ENCODE measurements at regions not wholly inside any gene's neighbourhood (a gene's known extent, or its start where the extent isn't known, plus 50 kb on each side); places are given as distances from the start of the nearest gene placed in this dataset.

DNA sequence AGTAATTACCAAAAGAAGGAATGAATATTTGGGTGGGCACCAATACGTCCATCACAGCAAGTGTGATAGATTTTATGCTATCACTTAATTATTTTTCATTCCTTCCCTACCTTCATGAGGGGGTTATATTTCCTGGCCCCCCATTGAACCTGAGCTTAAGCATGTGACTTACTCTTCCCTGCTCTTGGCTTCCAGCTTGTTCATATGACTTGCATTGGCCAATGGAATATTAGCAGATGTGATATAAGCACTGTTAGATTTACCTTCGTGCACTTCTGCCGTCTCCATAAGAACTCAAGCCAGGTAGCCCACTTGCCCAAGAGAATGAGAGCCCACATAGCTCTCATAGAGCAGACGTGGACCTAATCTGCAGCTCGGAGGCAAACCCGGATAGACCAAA is 99.1 kb upstream of the SMARCA2 start (continued):
- TF ChIP-seq, protein P1, sequence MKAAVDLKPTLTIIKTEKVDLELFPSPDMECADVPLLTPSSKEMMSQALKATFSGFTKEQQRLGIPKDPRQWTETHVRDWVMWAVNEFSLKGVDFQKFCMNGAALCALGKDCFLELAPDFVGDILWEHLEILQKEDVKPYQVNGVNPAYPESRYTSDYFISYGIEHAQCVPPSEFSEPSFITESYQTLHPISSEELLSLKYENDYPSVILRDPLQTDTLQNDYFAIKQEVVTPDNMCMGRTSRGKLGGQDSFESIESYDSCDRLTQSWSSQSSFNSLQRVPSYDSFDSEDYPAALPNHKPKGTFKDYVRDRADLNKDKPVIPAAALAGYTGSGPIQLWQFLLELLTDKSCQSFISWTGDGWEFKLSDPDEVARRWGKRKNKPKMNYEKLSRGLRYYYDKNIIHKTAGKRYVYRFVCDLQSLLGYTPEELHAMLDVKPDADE (IDR thresholded peaks at IDR 0.05), result no peak
- no peak for TF ChIP-seq ZNF114 (CRISPR knock-in tag; IDR thresholded peaks at IDR 0.05)
- TF ChIP-seq CREB1 (CRISPR knock-in tag; IDR thresholded peaks at IDR 0.05; ENCODE audit: low read depth), result no peak
- TF ChIP-seq, protein P2, sequence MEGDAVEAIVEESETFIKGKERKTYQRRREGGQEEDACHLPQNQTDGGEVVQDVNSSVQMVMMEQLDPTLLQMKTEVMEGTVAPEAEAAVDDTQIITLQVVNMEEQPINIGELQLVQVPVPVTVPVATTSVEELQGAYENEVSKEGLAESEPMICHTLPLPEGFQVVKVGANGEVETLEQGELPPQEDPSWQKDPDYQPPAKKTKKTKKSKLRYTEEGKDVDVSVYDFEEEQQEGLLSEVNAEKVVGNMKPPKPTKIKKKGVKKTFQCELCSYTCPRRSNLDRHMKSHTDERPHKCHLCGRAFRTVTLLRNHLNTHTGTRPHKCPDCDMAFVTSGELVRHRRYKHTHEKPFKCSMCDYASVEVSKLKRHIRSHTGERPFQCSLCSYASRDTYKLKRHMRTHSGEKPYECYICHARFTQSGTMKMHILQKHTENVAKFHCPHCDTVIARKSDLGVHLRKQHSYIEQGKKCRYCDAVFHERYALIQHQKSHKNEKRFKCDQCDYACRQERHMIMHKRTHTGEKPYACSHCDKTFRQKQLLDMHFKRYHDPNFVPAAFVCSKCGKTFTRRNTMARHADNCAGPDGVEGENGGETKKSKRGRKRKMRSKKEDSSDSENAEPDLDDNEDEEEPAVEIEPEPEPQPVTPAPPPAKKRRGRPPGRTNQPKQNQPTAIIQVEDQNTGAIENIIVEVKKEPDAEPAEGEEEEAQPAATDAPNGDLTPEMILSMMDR (conservative IDR thresholded peaks at IDR 0.05; ENCODE audit: low read depth in 2 of 2), result no peak
- TF ChIP-seq, protein P3, sequence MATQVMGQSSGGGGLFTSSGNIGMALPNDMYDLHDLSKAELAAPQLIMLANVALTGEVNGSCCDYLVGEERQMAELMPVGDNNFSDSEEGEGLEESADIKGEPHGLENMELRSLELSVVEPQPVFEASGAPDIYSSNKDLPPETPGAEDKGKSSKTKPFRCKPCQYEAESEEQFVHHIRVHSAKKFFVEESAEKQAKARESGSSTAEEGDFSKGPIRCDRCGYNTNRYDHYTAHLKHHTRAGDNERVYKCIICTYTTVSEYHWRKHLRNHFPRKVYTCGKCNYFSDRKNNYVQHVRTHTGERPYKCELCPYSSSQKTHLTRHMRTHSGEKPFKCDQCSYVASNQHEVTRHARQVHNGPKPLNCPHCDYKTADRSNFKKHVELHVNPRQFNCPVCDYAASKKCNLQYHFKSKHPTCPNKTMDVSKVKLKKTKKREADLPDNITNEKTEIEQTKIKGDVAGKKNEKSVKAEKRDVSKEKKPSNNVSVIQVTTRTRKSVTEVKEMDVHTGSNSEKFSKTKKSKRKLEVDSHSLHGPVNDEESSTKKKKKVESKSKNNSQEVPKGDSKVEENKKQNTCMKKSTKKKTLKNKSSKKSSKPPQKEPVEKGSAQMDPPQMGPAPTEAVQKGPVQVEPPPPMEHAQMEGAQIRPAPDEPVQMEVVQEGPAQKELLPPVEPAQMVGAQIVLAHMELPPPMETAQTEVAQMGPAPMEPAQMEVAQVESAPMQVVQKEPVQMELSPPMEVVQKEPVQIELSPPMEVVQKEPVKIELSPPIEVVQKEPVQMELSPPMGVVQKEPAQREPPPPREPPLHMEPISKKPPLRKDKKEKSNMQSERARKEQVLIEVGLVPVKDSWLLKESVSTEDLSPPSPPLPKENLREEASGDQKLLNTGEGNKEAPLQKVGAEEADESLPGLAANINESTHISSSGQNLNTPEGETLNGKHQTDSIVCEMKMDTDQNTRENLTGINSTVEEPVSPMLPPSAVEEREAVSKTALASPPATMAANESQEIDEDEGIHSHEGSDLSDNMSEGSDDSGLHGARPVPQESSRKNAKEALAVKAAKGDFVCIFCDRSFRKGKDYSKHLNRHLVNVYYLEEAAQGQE (IDR thresholded peaks at IDR 0.05; ENCODE audit: unreplicated experiment), result no peak

GRCh38 chr9:1916655-1917054 is 98.5 kb upstream of the SMARCA2 start:
- Histone ChIP-seq H3K79me2 (replicated peaks; ENCODE audit: insufficient read depth) (no peaks in the 10 kb centered on the region), H3K9me2 (ENCODE audit: insufficient read depth) (no peaks in the 10 kb centered on the region), H3K4me3 (no peak overlapping the region), H3F3A (replicated peaks; ENCODE audit: low read depth) (no peaks in the 10 kb centered on the region), H3K4me2 (no peak overlapping the region), H4K20me1 (replicated peaks; ENCODE audit: insufficient read depth) (no peaks in the 10 kb centered on the region), H2AFZ (peak overlapping the region; percentile 88), H3K36me3 (ENCODE audit: insufficient read depth) (no peaks in the 10 kb centered on the region), H3K4me1 (ENCODE audit: insufficient read depth) (peaks cover 28% of the 10 kb centered on the region), H3K27me3 (ENCODE audit: insufficient read depth) (no peaks in the 10 kb centered on the region), H3K27ac (ENCODE audit: low read depth) (no peak overlapping the region)
- Mint-ChIP-seq H3K9me3 (no peaks in the 10 kb centered on the region), H3K36me3 (ENCODE audit: low read depth) (no peaks in the 10 kb centered on the region; the same call in 2 of the 3 replicates), H3K27ac (no peak overlapping the region), H3K4me1 (peaks cover 23% of the 10 kb centered on the region), H3K27me3 (ENCODE audit: insufficient read depth, low read depth, poor library complexity) (peaks cover 4% of the 10 kb centered on the region), H3K4me3 (no peak overlapping the region)
- DNase-seq (ENCODE audit: low spot score) (no peak), ATAC-seq (no peak)
- no peak for TF ChIP-seq EZH2 (IDR thresholded peaks at IDR 0.05; ENCODE audit: low read depth, unreplicated experiment)
- no peak for TF ChIP-seq EZH2phosphoT487 (IDR thresholded peaks at IDR 0.05; ENCODE audit: unreplicated experiment)
- TF ChIP-seq, protein P1 (IDR thresholded peaks at IDR 0.05), result no peak
- no peak for TF ChIP-seq CREB1 (CRISPR knock-in tag; IDR thresholded peaks at IDR 0.05; ENCODE audit: low read depth)
- no peak for TF ChIP-seq POLR2AphosphoS5 (IDR thresholded peaks at IDR 0.05; ENCODE audit: low read depth)
- no peak for TF ChIP-seq JUNB (IDR thresholded peaks at IDR 0.05; ENCODE audit: unreplicated experiment)
- no peak for TF ChIP-seq STAT1 (IDR thresholded peaks at IDR 0.05; ENCODE audit: unreplicated experiment)
- TF ChIP-seq, protein P4, sequence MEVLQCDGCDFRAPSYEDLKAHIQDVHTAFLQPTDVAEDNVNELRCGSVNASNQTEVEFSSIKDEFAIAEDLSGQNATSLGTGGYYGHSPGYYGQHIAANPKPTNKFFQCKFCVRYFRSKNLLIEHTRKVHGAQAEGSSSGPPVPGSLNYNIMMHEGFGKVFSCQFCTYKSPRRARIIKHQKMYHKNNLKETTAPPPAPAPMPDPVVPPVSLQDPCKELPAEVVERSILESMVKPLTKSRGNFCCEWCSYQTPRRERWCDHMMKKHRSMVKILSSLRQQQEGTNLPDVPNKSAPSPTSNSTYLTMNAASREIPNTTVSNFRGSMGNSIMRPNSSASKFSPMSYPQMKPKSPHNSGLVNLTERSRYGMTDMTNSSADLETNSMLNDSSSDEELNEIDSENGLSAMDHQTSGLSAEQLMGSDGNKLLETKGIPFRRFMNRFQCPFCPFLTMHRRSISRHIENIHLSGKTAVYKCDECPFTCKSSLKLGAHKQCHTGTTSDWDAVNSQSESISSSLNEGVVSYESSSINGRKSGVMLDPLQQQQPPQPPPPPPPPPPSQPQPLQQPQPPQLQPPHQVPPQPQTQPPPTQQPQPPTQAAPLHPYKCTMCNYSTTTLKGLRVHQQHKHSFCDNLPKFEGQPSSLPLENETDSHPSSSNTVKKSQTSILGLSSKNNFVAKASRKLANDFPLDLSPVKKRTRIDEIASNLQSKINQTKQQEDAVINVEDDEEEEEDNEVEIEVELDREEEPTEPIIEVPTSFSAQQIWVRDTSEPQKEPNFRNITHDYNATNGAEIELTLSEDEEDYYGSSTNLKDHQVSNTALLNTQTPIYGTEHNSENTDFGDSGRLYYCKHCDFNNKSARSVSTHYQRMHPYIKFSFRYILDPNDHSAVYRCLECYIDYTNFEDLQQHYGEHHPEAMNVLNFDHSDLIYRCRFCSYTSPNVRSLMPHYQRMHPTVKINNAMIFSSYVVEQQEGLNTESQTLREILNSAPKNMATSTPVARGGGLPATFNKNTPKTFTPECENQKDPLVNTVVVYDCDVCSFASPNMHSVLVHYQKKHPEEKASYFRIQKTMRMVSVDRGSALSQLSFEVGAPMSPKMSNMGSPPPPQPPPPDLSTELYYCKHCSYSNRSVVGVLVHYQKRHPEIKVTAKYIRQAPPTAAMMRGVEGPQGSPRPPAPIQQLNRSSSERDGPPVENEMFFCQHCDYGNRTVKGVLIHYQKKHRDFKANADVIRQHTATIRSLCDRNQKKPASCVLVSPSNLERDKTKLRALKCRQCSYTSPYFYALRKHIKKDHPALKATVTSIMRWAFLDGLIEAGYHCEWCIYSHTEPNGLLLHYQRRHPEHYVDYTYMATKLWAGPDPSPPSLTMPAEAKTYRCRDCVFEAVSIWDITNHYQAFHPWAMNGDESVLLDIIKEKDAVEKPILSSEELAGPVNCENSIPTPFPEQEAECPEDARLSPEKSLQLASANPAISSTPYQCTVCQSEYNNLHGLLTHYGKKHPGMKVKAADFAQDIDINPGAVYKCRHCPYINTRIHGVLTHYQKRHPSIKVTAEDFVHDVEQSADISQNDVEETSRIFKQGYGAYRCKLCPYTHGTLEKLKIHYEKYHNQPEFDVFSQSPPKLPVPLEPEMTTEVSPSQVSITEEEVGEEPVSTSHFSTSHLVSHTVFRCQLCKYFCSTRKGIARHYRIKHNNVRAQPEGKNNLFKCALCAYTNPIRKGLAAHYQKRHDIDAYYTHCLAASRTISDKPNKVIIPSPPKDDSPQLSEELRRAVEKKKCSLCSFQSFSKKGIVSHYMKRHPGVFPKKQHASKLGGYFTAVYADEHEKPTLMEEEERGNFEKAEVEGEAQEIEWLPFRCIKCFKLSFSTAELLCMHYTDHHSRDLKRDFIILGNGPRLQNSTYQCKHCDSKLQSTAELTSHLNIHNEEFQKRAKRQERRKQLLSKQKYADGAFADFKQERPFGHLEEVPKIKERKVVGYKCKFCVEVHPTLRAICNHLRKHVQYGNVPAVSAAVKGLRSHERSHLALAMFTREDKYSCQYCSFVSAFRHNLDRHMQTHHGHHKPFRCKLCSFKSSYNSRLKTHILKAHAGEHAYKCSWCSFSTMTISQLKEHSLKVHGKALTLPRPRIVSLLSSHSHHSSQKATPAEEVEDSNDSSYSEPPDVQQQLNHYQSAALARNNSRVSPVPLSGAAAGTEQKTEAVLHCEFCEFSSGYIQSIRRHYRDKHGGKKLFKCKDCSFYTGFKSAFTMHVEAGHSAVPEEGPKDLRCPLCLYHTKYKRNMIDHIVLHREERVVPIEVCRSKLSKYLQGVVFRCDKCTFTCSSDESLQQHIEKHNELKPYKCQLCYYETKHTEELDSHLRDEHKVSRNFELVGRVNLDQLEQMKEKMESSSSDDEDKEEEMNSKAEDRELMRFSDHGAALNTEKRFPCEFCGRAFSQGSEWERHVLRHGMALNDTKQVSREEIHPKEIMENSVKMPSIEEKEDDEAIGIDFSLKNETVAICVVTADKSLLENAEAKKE (CRISPR knock-in tag; IDR thresholded peaks at IDR 0.05), result no peak

Data from GM23338 (cell line).